Stimulated activated CD8-positive, alpha-beta memory T cell treated with anti-CD3 and anti-CD28 coated beads, Interleukin-15, amount 100 ng/mL, for 1 hour (primary cell): ENCODE measurements at regions not wholly inside any gene's neighbourhood (a gene's known extent, or its start where the extent isn't known, plus 50 kb on each side); places are given as distances from the start of the nearest gene placed in this dataset.
"Not testable (repeated sequence)": the region's sequence is repeated elsewhere in the genome, so short reads cannot be mapped to it uniquely, and the experiment has no call there.

Experiments used
- DNase-seq: peaks from one replicate; pipeline ENCODE4 v3.0.0-alpha.2; 2020; ENCODE audit warnings: low read depth

- no peak for DNase-seq
Measured at GRCh38 chr19:30815889-30816580, 443.9 kb downstream of the ZNF536 start.

- DNase-seq, result no peak
Measured at GRCh38 chr19:30812099-30812678, 440.0 kb downstream of the ZNF536 start.

DNA sequence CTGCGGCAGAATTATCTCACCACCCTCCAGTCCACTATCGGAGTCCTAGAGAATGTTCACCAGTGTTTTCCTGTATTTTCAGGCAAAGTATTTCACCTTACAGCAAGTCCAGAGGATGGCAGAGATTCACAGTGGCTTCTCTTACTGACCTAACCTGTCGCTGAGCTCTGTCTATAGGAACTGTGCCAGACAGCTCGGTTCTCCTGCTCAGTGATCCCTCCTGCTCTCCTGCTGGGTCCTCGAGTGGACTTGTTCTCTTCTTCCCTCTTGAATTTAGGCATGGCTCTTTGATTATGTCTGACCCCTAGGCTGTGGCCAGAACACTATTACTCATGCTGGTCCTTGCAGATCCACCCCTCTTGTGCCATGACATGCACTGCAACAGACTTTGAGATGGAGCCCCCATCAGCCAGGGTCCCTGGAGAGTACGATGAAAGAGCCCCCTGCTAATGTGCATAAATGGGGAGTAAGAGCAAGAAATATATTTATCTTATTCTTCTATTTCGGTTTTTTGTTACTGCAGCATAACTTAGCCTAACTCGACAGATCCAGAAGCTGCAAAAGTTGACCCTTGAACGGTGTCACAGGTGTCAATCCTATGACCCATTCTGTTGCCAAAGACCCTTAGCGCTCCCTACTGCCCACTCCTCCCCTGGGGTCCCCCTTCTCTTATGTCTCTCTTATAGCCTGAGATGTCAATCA lies 439.4 kb downstream of the ZNF536 start:
- no peak for DNase-seq

GRCh38 chr19:30810726-30811125 lies 438.5 kb downstream of the ZNF536 start:
- no peak for DNase-seq

DNA sequence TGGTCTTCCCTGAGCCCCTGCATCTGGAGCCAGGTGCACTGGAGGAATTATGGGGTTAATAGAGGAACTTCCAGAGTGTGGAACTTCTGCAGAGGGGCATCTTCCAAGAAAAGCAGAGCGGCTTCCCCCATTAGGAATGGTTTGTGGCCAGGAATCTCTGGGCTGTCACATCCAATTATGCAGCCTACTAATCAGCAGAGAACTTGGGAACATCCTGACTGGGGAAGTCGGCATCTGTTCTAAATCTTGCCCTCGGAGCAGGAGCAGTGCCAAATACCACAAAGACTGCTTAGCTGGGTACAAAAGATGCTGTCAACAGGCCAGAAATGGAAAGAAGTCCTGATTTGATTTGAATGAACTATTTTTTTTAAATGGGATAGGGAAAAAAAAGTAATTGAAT lies 435.1 kb downstream of the ZNF536 start:
- no peak for DNase-seq

DNA sequence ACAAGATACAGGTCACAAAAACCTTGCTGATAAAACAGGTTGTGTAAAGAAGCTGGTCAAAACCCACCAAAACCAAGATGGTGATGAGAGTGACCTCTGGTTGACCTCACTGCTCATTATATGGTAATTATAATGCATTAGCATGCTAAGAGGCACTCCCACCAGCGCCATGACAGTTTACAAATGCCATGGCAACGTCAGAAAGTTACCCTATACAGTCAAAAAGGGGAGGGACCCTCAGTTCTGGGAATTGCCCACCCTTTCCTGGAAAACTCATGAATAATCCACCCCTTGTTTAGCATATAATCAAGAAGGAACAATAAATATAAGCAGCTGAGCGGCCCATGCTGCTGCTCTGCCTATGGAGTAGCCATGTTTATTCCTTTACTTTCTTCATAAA lies 434.1 kb downstream of the ZNF536 start:
- no peak for DNase-seq

DNA sequence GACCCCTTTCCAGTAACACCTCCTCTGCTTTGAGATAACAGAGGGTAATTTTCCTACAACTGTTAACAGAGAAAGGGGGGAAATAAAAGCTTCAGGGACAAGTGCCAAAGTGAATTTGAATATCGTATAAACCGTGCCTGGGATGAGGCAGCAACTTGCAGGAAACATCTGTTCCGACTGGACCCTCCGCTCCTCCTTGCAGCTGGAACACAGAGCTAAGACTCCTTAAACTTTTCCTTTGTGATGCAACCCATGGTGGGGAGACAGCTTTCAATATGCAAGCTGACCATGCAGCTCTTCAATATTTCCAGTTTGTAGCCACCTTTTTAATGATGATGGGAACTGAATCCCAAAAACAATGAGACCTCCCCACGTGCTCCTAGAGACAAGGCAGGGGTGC lies 432.6 kb downstream of the ZNF536 start:
- DNase-seq, result no peak

DNA sequence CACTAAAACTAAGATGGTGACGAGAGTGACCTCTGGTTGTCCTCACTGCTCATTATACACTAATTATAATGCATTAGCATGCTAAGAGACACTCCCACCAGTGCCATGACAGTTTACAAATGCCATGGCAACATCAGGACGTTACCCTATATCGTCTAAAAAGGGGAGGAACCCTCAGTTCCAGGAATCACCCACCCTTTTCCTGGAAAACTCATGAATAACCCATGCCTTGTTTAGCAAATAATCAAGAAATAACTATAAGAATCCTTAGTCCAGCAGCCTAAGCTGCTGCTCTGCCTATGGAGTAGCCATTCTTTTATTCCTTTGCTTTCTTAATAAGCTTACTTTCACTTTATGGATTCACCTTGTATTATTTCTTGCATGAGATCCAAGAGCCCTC lies 432.1 kb downstream of the ZNF536 start:
- DNase-seq, result not testable (repeated sequence)

DNA sequence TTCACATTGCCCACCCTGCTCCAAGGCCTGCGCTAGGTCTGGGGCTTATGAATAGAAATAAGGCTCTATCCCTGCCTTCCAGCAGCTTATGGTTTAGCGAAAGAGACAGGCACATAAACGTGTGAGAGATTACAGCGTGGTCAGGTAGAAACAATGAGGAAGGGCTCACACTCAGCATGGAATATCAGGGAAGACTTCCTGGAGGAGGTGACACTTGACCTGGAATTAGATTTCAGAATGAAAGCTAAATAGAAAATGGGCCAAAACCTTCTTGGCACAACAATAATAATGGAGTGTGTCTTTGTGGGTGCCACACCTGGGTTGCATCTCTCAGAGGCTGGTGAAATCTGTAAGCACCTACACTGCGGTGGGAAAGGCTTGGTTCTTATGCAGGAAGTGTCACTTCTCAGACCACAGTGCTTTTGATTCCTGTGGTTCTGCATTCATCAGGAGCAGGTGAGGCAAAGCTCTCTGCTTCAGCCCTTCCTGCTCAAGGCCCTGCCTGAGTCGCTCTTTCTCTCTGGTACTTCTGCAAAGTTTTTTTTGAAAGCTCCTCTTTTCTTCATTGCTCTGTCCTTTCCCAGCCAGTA lies 430.3 kb downstream of the ZNF536 start:
- DNase-seq, result no peak

GRCh38 chr19:30799865-30800755 lies 427.9 kb downstream of the ZNF536 start:
- DNase-seq, result no peak

GRCh38 chr19:30795727-30796126 lies 423.5 kb downstream of the ZNF536 start:
- no peak for DNase-seq

GRCh38 chr19:30792561-30793505 lies 420.6 kb downstream of the ZNF536 start:
- no peak for DNase-seq

DNA sequence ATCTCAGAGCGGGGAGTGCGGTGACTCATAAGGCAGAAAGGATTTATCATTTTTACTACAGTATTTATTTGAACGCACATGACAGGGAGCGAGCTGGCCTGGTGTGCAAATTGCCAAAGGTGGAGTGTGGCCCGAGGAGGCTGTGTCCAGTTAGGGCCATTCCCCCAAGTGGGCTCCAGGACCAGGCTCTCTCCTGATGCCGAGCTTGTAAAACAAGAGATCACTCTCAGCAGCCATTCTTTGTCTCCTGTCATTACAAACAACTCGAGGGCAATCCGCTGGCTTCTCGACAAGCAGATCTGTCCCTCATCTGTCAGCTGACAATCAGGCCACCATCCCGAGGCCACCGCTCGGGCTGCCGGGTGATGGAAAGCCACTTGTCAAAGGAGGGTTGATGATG lies 418.9 kb downstream of the ZNF536 start:
- no peak for DNase-seq

- DNase-seq, result no peak
Measured at GRCh38 chr19:30790056-30790680, 418.0 kb downstream of the ZNF536 start.

DNA sequence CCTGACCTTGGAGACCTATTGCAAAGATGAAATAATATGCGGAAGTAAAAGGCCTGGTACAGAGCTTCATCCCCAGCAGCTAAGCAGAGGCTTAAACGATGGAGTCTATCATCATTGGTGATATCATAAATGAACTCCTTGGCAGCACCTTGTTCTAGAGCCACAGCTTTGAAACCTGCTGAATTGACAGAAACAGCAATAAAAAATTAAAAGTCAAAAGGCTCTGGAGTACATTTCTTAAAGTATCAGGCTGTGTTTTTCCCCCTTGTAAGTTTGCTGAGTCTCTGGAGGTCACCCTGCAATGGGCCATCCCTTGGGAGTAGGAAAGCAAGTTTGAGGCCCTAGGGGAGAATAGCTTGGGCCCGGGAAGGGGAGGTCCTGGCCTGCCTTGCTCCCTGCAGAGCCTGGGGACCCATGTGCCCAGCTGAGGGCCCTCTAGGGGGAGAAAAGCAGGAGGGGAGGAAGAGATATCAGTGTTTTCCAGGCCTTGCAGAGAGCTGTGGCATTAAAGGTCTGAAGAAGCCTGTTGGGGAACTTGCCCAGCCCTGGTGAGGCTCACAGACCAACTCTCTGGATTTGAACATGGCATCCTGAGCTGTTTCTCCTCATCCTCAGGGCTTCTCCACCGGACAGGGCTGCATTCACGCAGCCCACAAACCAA lies 416.1 kb downstream of the ZNF536 start:
- DNase-seq, result no peak

GRCh38 chr19:30785458-30786137 lies 413.4 kb downstream of the ZNF536 start:
- no peak for DNase-seq

DNA sequence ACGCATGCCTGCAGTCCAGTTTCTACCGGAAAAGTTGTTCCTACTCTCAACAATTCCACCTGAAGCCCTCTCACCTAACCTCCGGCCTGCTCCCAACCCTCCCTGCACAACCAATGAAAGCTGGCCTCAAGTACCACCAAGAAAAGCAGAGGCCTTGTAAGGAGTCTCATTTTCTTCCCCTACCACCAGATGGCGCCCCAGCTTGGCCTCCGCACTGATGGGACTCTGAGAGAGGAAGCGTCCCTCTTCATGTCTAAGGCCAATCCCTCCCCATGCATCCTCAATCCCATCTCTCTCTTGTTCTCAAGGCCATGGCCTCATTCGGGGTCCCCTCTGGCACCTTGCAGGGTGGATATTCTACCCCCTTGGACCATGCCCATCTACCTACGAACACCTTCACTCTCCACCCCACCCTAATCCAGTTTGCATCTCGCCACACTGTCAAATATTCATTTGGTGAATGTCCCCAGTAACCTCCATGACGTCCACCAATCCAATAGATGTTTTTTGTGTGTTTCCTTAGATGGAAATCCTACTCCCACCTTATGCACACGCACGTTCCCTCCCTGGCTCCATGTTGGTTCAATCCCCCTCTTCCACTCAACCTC lies 412.8 kb downstream of the ZNF536 start:
- peak; percentile 24 for DNase-seq

DNA sequence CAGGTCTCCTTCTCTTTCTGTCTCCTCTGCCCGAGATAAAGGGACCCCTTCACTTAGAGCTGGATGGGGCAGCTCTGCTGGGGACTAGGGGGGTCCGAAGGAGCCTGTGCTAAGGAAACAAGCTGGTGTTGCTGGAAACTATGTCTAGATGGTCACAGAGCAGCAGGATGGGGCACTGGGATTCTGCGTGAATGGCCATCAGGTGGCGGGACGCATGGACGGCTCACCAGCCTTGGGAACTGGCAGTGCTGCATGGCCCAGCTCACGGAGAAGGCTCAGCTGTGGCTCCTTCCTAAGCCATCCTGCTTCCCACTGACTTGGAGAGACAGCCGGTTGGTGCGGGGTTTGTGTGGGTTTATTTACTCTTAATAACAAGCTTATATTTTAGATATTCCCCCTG lies 411.8 kb downstream of the ZNF536 start:
- DNase-seq, result no peak

DNA sequence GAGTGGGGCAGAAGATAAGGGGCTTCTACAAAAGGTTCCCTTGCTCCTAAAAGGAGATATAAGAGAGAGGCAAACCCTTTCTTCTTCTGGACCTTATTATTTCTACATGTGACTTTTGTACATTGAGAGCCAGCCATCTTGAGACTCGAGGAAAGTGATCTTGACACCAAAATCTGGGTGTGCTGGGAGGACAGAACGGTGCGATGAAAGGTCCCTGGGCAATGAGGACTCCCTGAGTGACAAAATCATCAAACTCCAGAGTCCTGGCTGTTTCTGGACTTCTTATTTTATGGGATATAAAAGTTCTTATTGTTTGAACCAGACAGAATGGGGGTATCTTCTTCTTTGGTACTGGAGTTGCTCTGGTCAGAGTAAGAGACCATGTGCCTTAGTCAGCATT lies 411.0 kb downstream of the ZNF536 start:
- no peak for DNase-seq
